ENCODE measurements at regions not wholly inside any gene's neighbourhood (a gene's known extent, or its start where the extent isn't known, plus 50 kb on each side); places are given as distances from the start of the nearest gene placed in this dataset.
"Not testable (repeated sequence)": the region's sequence is repeated elsewhere in the genome, so short reads cannot be mapped to it uniquely, and the experiment has no call there.

GRCh38 chrX:93346309-93346708, 327.1 kb downstream of the NAP1L3 start:
- Histone ChIP-seq H4K20me1 (ENCODE audit: insufficient read depth, low read length) (no peaks in the 10 kb centered on the region), H3K9me3 (ENCODE audit: insufficient read depth, low read depth, low read length) (no peaks in the 10 kb centered on the region), H3K4me1 (ENCODE audit: insufficient read depth, low read length) (no peaks in the 10 kb centered on the region), H3K27me3 (ENCODE audit: insufficient read depth, low read length) (no peaks in the 10 kb centered on the region), H3K4me3 (ENCODE audit: insufficient read depth, low read depth, low read length) (no peak overlapping the region), H3K27ac (ENCODE audit: low read depth, low read length) (no peak overlapping the region), H3K79me2 (ENCODE audit: insufficient read depth, low read length) (no peaks in the 10 kb centered on the region), H3K4me2 (ENCODE audit: low read length) (no peak overlapping the region), H2AFZ (ENCODE audit: low read depth, low read length) (no peak overlapping the region), H3K9ac (ENCODE audit: low read length) (no peak overlapping the region), H3K36me3 (ENCODE audit: insufficient read depth, low read length) (no peaks in the 10 kb centered on the region)
- Mint-ChIP-seq H3K27ac (ENCODE audit: unreplicated experiment) (no peak overlapping the region), H3K27me3 (ENCODE audit: low read depth, unreplicated experiment) (no peaks in the 10 kb centered on the region), H3K4me3 (ENCODE audit: unreplicated experiment) (no peak overlapping the region), H3K9me3 (ENCODE audit: unreplicated experiment) (peaks cover 2% of the 10 kb centered on the region), H3K4me1 (ENCODE audit: low read depth, unreplicated experiment) (no peaks in the 10 kb centered on the region), H3K36me3 (ENCODE audit: low read depth, unreplicated experiment) (no peaks in the 10 kb centered on the region)
- TF ChIP-seq EZH2 (IDR thresholded peaks at IDR 0.05; ENCODE audit: insufficient read depth, low read length) (no peak), CTCF (IDR thresholded peaks at IDR 0.05; ENCODE audit: insufficient read depth, low read depth, low read length) (no peak)
- DNase-seq (ENCODE audit: low read depth) (no peak), FAIRE-seq (no peak)

- not testable (repeated sequence) for H4K20me1 ChIP-seq (ENCODE audit: insufficient read depth, low read length); H3K9ac ChIP-seq (ENCODE audit: low read length); H3K27ac Mint-ChIP-seq (ENCODE audit: unreplicated experiment); H3K4me2 ChIP-seq (ENCODE audit: low read length); H3K4me1 ChIP-seq (ENCODE audit: insufficient read depth, low read length); H3K27me3 Mint-ChIP-seq (ENCODE audit: low read depth, unreplicated experiment); H3K27ac ChIP-seq (ENCODE audit: low read depth, low read length); H3K9me3 ChIP-seq (ENCODE audit: insufficient read depth, low read depth, low read length); H3K9me3 Mint-ChIP-seq (ENCODE audit: unreplicated experiment); H3K36me3 Mint-ChIP-seq (ENCODE audit: low read depth, unreplicated experiment); H3K4me1 Mint-ChIP-seq (ENCODE audit: low read depth, unreplicated experiment); H3K4me3 ChIP-seq (ENCODE audit: insufficient read depth, low read depth, low read length); H3K36me3 ChIP-seq (ENCODE audit: insufficient read depth, low read length); DNase-seq (ENCODE audit: low read depth); H3K4me3 Mint-ChIP-seq (ENCODE audit: unreplicated experiment); H2AFZ ChIP-seq (ENCODE audit: low read depth, low read length); H3K79me2 ChIP-seq (ENCODE audit: insufficient read depth, low read length); H3K27me3 ChIP-seq (ENCODE audit: insufficient read depth, low read length)
- peak; percentile 98 for FAIRE-seq
These were observed 329.1 kb downstream of the NAP1L3 start for GRCh38 chrX:93344287-93344686.

GRCh38 chrX:93332329-93332728, 341.0 kb downstream of the NAP1L3 start:
- Mint-ChIP-seq H3K4me3 (ENCODE audit: unreplicated experiment) (no peak overlapping the region), H3K27me3 (ENCODE audit: low read depth, unreplicated experiment) (no peaks in the 10 kb centered on the region), H3K9me3 (ENCODE audit: unreplicated experiment) (no peaks in the 10 kb centered on the region), H3K4me1 (ENCODE audit: low read depth, unreplicated experiment) (no peaks in the 10 kb centered on the region), H3K36me3 (ENCODE audit: low read depth, unreplicated experiment) (no peaks in the 10 kb centered on the region), H3K27ac (ENCODE audit: unreplicated experiment) (no peak overlapping the region)
- Histone ChIP-seq H3K36me3 (ENCODE audit: insufficient read depth, low read length) (no peaks in the 10 kb centered on the region), H2AFZ (ENCODE audit: low read depth, low read length) (no peak overlapping the region), H3K79me2 (ENCODE audit: insufficient read depth, low read length) (no peaks in the 10 kb centered on the region), H4K20me1 (ENCODE audit: insufficient read depth, low read length) (no peaks in the 10 kb centered on the region), H3K9me3 (ENCODE audit: insufficient read depth, low read depth, low read length) (no peaks in the 10 kb centered on the region), H3K27ac (ENCODE audit: low read depth, low read length) (no peak overlapping the region), H3K9ac (ENCODE audit: low read length) (no peak overlapping the region), H3K4me3 (ENCODE audit: insufficient read depth, low read depth, low read length) (no peak overlapping the region), H3K4me2 (ENCODE audit: low read length) (no peak overlapping the region), H3K4me1 (ENCODE audit: insufficient read depth, low read length) (no peaks in the 10 kb centered on the region), H3K27me3 (ENCODE audit: insufficient read depth, low read length) (no peaks in the 10 kb centered on the region)
- TF ChIP-seq EZH2 (IDR thresholded peaks at IDR 0.05; ENCODE audit: insufficient read depth, low read length), result no peak
- TF ChIP-seq CTCF (IDR thresholded peaks at IDR 0.05; ENCODE audit: insufficient read depth, low read depth, low read length), result no peak
- DNase-seq (ENCODE audit: low read depth) (no peak), FAIRE-seq (peak; percentile 78)

Data from astrocyte (in vitro differentiated cells and primary cell).